GM12892 (cell line): ENCODE measurements at regions not wholly inside any gene's neighbourhood (a gene's known extent, or its start where the extent isn't known, plus 50 kb on each side); places are given as distances from the start of the nearest gene placed in this dataset.

Experiments
- POLR2AphosphoS5 ChIP-seq: IDR thresholded peaks from 2 replicates; pipeline ENCODE4 v1.6.1; 2011; ENCODE audit warnings: low read depth, low read length, control low read depth
- TAF1 ChIP-seq: IDR thresholded peaks from 2 replicates; pipeline ENCODE4 v1.6.1; 2011; ENCODE audit warnings: low read depth, mild to moderate bottlenecking, control low read depth, low read length, borderline replicate concordance

DNA sequence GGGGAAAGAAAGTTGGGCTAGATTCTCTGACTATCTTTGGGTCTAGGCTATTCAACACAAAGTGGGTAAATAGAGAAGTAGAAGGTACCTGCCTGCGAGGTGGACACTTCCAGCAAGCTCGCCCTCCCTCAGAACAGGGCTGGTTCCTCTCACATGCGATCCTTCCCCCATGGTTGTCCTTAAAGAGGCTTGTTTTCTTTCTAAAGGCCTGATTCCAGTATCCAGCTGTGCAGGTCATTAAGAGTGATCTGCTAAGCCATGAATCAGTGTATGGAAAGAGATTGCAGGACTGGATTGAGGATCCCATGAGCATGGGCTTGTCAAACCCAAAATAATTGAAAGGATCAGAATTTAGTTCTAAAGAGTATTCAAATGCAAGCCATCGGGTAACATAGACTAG lies 189.0 kb downstream of the URB2 start:
- TF ChIP-seq POLR2AphosphoS5 = no peak
- no peak for TF ChIP-seq TAF1
